Right lobe of liver (tissue), 4 donors: ENCODE measurements at regions not wholly inside any gene's neighbourhood (a gene's known extent, or its start where the extent isn't known, plus 50 kb on each side); places are given as distances from the start of the nearest gene placed in this dataset.

Source experiments
- POLR2A ChIP-seq: fragments of 450-650 bp; IDR thresholded peaks from one replicate; pipeline ENCODE4 v1.6.1; 2017; ENCODE audit warnings: antibody characterized with exemption, mild to moderate bottlenecking
- TF ChIP-seq, protein P1 (sequence below), 4 donors: fragments of 200-600 bp in 3 of 4; fragments of 450-650 bp in 1 of 4; IDR thresholded peaks; one replicate each; pipeline versions ENCODE4 v1.5.1 to v1.8.0; 2016 to 2022; ENCODE audit warnings: antibody characterized with exemption in 4 of 4, mild to moderate bottlenecking in 2 of 4
- donor health status: DM: no; HTN: no; CAD: no.
- donor health status: DM: no; HTN: no; CAD: no.
- donor health status: DM: no; HTN: yes; CAD: no.

DNA sequence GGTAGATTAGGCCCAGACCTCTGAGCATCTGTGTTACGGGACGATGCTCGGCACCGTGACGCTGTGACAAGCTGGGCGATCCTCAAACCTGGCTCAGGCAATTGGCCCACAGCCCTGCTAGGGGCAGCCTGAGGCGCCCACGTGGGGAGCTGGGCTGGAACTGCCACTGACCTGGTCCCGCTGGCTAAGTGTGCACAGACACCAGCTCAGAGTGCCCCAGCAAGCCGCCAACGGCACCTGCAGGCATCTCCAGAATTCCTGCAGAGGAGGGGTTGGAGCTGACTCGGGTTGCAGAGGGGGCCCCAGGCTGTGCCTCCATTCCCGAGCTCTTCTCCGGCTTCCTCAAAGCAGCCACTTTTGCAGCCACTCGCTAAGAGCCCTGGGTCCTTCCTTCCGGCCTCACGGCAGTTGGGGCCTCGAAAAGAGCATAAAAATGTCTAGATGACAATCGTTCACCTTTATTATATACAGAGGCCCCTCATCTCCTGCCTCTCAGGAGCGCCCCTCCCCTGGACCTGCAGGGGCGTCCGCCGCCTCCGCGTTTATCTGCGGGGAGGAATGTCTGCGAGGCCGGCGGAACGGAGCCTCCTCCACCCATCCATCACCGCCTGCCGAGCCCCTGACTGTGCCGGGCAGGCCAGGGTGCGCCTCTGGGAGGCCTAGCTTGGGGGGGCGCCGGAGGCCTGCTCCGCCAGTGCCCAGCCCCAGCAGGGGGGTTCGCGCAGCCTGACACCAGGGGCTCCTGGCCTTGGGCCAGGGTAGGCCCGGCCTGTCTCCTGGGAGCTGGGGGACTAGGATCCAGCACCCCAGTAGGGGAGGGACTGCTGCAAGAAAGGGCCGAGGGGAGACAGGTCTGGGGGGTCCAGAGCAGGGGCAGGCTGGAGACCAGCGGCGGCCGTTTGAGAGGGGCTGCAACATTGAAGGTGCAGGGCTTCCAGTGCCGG, 144.9 kb downstream of the BARX1 start:
- TF ChIP-seq, protein P1, sequence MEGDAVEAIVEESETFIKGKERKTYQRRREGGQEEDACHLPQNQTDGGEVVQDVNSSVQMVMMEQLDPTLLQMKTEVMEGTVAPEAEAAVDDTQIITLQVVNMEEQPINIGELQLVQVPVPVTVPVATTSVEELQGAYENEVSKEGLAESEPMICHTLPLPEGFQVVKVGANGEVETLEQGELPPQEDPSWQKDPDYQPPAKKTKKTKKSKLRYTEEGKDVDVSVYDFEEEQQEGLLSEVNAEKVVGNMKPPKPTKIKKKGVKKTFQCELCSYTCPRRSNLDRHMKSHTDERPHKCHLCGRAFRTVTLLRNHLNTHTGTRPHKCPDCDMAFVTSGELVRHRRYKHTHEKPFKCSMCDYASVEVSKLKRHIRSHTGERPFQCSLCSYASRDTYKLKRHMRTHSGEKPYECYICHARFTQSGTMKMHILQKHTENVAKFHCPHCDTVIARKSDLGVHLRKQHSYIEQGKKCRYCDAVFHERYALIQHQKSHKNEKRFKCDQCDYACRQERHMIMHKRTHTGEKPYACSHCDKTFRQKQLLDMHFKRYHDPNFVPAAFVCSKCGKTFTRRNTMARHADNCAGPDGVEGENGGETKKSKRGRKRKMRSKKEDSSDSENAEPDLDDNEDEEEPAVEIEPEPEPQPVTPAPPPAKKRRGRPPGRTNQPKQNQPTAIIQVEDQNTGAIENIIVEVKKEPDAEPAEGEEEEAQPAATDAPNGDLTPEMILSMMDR (IDR thresholded peaks at IDR 0.05): no peak
- no peak for TF ChIP-seq POLR2A
